H1 (cell line): ENCODE measurements at regions not wholly inside any gene's neighbourhood (a gene's known extent, or its start where the extent isn't known, plus 50 kb on each side); places are given as distances from the start of the nearest gene placed in this dataset.

Source experiments
- CHD7 ChIP-seq: fragments of 300-600 bp; sonication (generic); IDR thresholded peaks from 2 replicates; pipeline ENCODE4 v1.7.1; 2012; ENCODE audit warnings: low read length, moderate library complexity, mild to moderate bottlenecking, inconsistent platforms; ENCODE audit not compliant: insufficient replicate concordance
- HDAC2 ChIP-seq, 2 experiments: fragments of 300-600 bp in 1 of 2; sonication (generic) in 1 of 2; IDR thresholded peaks; 2 replicates each; pipeline ENCODE4 v1.6.1; 2011 to 2012; ENCODE audit warnings: low read depth in 2 of 2, low read length in 2 of 2, mild to moderate bottlenecking in 2 of 2, moderate library complexity in 2 of 2, borderline replicate concordance in 1 of 2, inconsistent platforms in 1 of 2
- POLR2AphosphoS5 ChIP-seq: IDR thresholded peaks from 2 replicates; pipeline ENCODE4 v1.6.1; 2011; ENCODE audit warnings: low read depth, low read length
- POU5F1 ChIP-seq: IDR thresholded peaks from 2 replicates; pipeline ENCODE4 v1.6.1; 2011; ENCODE audit warnings: low read depth, mild to moderate bottlenecking, low read length, moderate library complexity
- SIX5 ChIP-seq: IDR thresholded peaks from 2 replicates; pipeline ENCODE4 v1.6.1; 2011; ENCODE audit warnings: mild to moderate bottlenecking, low read depth, low read length
- TF ChIP-seq, protein P1 (sequence below), 3 experiments: IDR thresholded peaks; 1 replicate in 2 of 3; 2 replicates in 1 of 3; pipeline versions ENCODE4 v1.5.1 to v1.6.1; 2011; ENCODE audit warnings: low read length in 3 of 3, mild to moderate bottlenecking in 3 of 3, inconsistent platforms in 2 of 3, low read depth in 1 of 3, moderate library complexity in 1 of 3; ENCODE audit not compliant: insufficient read depth in 1 of 3; ENCODE audit errors: control extremely low read depth in 1 of 3
- TF ChIP-seq, protein P2 (sequence below): IDR thresholded peaks from 2 replicates; pipeline ENCODE4 v1.6.1; 2011; ENCODE audit warnings: low read depth, mild to moderate bottlenecking, low read length; ENCODE audit not compliant: insufficient read depth
- TF ChIP-seq, protein P3 (sequence below): IDR thresholded peaks from 2 replicates; pipeline ENCODE4 v1.6.1; 2012; ENCODE audit warnings: inconsistent platforms

DNA sequence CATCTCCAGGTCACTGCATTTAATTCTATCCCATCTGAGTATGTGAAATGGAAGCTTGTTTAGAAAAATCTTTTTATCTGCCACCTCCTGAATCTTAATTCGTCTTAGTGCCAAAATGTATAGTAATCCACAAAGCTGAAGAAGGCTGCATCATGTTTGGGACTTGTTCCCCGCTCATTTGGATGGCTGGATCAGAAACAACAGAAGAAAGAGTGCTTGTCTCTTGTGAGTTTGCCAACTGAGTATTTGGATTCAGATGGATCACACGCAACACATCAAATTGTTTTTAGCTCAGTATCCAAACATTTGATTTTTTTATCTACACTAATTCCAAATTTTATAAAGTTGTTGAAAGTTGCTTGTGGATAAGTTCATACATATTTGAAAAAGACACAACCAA lies 197.2 kb upstream of the PAPPA start (continued):
- TF ChIP-seq, protein P1, sequence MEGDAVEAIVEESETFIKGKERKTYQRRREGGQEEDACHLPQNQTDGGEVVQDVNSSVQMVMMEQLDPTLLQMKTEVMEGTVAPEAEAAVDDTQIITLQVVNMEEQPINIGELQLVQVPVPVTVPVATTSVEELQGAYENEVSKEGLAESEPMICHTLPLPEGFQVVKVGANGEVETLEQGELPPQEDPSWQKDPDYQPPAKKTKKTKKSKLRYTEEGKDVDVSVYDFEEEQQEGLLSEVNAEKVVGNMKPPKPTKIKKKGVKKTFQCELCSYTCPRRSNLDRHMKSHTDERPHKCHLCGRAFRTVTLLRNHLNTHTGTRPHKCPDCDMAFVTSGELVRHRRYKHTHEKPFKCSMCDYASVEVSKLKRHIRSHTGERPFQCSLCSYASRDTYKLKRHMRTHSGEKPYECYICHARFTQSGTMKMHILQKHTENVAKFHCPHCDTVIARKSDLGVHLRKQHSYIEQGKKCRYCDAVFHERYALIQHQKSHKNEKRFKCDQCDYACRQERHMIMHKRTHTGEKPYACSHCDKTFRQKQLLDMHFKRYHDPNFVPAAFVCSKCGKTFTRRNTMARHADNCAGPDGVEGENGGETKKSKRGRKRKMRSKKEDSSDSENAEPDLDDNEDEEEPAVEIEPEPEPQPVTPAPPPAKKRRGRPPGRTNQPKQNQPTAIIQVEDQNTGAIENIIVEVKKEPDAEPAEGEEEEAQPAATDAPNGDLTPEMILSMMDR (IDR thresholded peaks at IDR 0.05; ENCODE audit: control extremely low read depth in 1 of 3, insufficient read depth in 1 of 3, low read depth in 1 of 3, low read length in 3 of 3): no peak
- TF ChIP-seq SIX5: no peak
- no peak for TF ChIP-seq POLR2AphosphoS5
- no peak for TF ChIP-seq HDAC2 (IDR thresholded peaks at IDR 0.05; ENCODE audit: borderline replicate concordance in 1 of 2, low read depth in 2 of 2, low read length in 2 of 2)
- TF ChIP-seq POU5F1: no peak
- no peak for TF ChIP-seq CHD7
- TF ChIP-seq, protein P2, sequence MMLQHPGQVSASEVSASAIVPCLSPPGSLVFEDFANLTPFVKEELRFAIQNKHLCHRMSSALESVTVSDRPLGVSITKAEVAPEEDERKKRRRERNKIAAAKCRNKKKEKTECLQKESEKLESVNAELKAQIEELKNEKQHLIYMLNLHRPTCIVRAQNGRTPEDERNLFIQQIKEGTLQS: no peak
- TF ChIP-seq, protein P3, sequence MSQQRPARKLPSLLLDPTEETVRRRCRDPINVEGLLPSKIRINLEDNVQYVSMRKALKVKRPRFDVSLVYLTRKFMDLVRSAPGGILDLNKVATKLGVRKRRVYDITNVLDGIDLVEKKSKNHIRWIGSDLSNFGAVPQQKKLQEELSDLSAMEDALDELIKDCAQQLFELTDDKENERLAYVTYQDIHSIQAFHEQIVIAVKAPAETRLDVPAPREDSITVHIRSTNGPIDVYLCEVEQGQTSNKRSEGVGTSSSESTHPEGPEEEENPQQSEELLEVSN: no peak
